GM12872 (cell line): ENCODE measurements at regions not wholly inside any gene's neighbourhood (a gene's known extent, or its start where the extent isn't known, plus 50 kb on each side); places are given as distances from the start of the nearest gene placed in this dataset.

ENCODE experiments used
- CTCF ChIP-seq: IDR thresholded peaks from 3 replicates; pipeline ENCODE4 v1.5.1; 2011; ENCODE audit warnings: low read depth, mild to moderate bottlenecking, low read length, moderate library complexity; ENCODE audit not compliant: insufficient read depth

- TF ChIP-seq CTCF: no peak
Measured at GRCh38 chr2:753123-753522, 75.9 kb upstream of the TMEM18 start.

- TF ChIP-seq CTCF: no peak
Measured at GRCh38 chr2:751474-751873, 74.3 kb upstream of the TMEM18 start.

GRCh38 chr2:750628-751027 is 73.4 kb upstream of the TMEM18 start:
- TF ChIP-seq CTCF: no peak

GRCh38 chr2:747762-748351 is 70.7 kb upstream of the TMEM18 start:
- no peak for TF ChIP-seq CTCF

- no peak for TF ChIP-seq CTCF
Measured at GRCh38 chr2:746697-747096, 69.5 kb upstream of the TMEM18 start.

GRCh38 chr2:744088-744487 is 66.9 kb upstream of the TMEM18 start:
- TF ChIP-seq CTCF: no peak

- no peak for TF ChIP-seq CTCF
Measured at GRCh38 chr2:742221-742620, 65.0 kb upstream of the TMEM18 start.

GRCh38 chr2:741195-741496 is 63.9 kb upstream of the TMEM18 start:
- no peak for TF ChIP-seq CTCF
